ENCODE measurements at regions not wholly inside any gene's neighbourhood (a gene's known extent, or its start where the extent isn't known, plus 50 kb on each side); places are given as distances from the start of the nearest gene placed in this dataset.
A peak's percentile ranks its signal among the peaks of the same experiment; 100 is the strongest.

DNA sequence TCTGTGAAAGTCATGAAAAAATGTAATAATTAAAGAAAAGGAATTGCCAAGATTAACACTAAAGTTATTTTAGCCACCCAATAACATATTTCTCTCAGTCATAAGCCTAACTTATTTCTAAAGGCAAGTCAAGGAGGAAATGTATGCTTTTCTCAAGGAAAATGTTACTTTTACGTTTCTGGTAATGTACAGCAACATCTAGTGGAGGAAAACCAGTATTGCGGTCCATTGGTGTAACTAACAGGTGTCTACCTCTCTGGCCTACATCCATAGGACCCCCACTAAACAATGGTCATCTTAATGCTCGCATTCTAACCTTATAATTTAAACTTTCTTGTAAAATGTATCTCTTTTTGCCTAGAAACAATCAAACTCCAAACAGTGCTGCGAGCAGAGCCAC is 437.5 kb downstream of the KIF20B start:
- in situ Hi-C loops (cut with MboI; ENCODE audit: low sequenced_read_pairs in 4 of 4) (no loop called here), intact Hi-C loops (cut with DNase I; ENCODE audit: low total_unique reads) (no loop called here)
- H3K9me3 ChIP-seq, result peaks cover 0 to 18% (median 0%) of the 10 kb centered on the region in 3 donors
- ATAC-seq, result no peak
- TF ChIP-seq POLR2A (IDR thresholded peaks at IDR 0.05), result no peak
- TF ChIP-seq, protein P1, sequence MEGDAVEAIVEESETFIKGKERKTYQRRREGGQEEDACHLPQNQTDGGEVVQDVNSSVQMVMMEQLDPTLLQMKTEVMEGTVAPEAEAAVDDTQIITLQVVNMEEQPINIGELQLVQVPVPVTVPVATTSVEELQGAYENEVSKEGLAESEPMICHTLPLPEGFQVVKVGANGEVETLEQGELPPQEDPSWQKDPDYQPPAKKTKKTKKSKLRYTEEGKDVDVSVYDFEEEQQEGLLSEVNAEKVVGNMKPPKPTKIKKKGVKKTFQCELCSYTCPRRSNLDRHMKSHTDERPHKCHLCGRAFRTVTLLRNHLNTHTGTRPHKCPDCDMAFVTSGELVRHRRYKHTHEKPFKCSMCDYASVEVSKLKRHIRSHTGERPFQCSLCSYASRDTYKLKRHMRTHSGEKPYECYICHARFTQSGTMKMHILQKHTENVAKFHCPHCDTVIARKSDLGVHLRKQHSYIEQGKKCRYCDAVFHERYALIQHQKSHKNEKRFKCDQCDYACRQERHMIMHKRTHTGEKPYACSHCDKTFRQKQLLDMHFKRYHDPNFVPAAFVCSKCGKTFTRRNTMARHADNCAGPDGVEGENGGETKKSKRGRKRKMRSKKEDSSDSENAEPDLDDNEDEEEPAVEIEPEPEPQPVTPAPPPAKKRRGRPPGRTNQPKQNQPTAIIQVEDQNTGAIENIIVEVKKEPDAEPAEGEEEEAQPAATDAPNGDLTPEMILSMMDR (IDR thresholded peaks at IDR 0.05 in 4 of 5, conservative IDR thresholded peaks at IDR 0.05 in 1 of 5), result no peak
- H3K27ac ChIP-seq, result no peak overlapping the region
- H3K27me3 ChIP-seq, result no peaks in the 10 kb centered on the region
- peak overlapping the region in 1 of 4 donors; percentile 17 for H3K4me3 ChIP-seq
- H3K36me3 ChIP-seq, result no peaks in the 10 kb centered on the region
- no peak for DNase-seq
- no peaks in the 10 kb centered on the region for H3K4me1 ChIP-seq

DNA sequence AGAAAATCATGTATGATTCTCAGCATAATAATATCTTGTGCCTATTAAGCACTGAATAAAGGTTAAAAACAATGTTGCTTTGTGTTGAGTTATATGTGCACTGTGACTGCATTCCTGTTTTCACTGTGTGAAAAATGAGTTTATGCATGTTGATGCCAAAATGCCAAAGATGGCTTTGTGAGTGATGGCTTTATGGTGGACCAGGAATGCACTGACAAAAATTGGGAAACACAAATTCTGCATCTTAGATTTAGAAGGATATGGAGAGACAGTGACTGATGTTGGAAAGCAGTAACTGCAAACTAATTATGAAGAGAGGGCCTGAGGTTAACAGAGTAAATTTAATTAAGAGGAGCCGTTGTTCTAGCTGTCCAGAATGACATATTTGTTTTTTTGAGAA is 440.4 kb downstream of the KIF20B start:
- Histone ChIP-seq H3K4me3 (no peak overlapping the region), H3K4me1 (no peaks in the 10 kb centered on the region), H3K27ac (no peak overlapping the region), H3K36me3 (no peaks in the 10 kb centered on the region), H3K27me3 (no peaks in the 10 kb centered on the region), H3K9me3 (peaks cover 0 to 7% (median 0%) of the 10 kb centered on the region in 3 donors)
- in situ Hi-C loops (cut with MboI; ENCODE audit: low sequenced_read_pairs in 4 of 4) (no loop called here), intact Hi-C loops (cut with DNase I; ENCODE audit: low total_unique reads) (no loop called here)
- DNase-seq, result no peak
- no peak for ATAC-seq
- TF ChIP-seq, protein P1 (IDR thresholded peaks at IDR 0.05 in 4 of 5, conservative IDR thresholded peaks at IDR 0.05 in 1 of 5), result no peak
- TF ChIP-seq POLR2A (IDR thresholded peaks at IDR 0.05), result no peak

DNA sequence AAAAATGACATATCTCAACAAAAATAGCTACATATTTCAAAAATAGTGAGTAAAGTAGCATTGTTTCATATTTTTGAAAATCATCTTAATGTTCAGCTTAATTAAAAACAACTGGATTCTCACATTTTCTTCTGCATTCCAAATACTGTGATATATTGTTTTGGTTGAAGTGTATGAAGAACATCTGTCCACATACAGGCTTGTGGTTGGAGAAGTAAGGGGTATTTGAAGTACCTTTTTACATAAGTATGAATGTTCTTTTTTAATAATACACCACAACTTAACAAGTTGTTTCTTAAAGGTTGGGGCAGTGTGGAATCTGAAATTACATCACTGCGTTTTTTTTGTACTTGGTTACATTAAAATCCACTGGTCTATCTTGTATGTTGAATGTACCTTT is 442.5 kb downstream of the KIF20B start:
- ATAC-seq (no peak), DNase-seq (no peak)
- H3K27ac ChIP-seq, result no peak overlapping the region
- no peaks in the 10 kb centered on the region for H3K4me1 ChIP-seq
- in situ Hi-C loops (cut with MboI; ENCODE audit: low sequenced_read_pairs in 4 of 4), result no loop called here
- no peaks in the 10 kb centered on the region for H3K27me3 ChIP-seq
- H3K9me3 ChIP-seq, result no peaks in the 10 kb centered on the region
- intact Hi-C loops (cut with DNase I; ENCODE audit: low total_unique reads), result no loop called here
- H3K4me3 ChIP-seq, result no peak overlapping the region
- no peak for TF ChIP-seq POLR2A (IDR thresholded peaks at IDR 0.05)
- TF ChIP-seq, protein P1 (IDR thresholded peaks at IDR 0.05 in 4 of 5, conservative IDR thresholded peaks at IDR 0.05 in 1 of 5), result no peak
- H3K36me3 ChIP-seq, result no peaks in the 10 kb centered on the region

DNA sequence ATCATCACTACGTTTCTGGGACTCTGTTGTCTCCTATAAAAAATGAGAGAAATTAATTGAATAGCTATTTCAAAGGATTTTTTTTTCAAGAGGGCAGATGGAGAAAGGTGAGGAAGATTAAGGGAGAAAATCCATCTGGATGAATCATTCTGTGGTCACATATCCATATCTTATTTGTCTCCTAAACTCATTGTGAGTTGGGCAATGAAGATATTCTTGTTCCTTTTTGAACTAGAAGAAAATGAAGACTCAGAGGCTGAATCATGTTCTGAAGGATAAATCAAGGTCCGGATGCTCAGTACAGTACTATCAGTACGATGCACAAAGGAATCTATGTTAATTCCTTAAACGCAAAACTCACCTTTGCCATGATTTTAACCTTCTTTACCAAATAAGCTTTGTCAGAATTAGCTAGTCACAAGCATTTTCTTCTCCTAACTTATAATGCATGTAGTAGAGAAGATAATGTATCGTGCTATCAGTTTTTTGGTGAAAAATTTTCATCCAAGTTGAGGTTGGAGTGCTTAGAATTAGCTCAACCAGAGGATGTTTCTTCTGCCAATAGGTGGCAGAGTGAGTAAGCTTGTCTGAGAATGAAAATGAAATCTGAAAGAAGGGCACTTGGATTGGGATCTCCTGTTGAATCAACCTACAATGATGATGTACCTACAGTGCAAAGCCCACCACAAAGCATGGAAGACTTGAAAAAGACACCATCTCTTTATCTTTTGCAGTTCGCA is 446.9 kb downstream of the KIF20B start:
- no peak for TF ChIP-seq POLR2A (IDR thresholded peaks at IDR 0.05)
- TF ChIP-seq, protein P1 (IDR thresholded peaks at IDR 0.05 in 4 of 5, conservative IDR thresholded peaks at IDR 0.05 in 1 of 5), result no peak
- Histone ChIP-seq H3K27ac (no peak overlapping the region), H3K9me3 (no peaks in the 10 kb centered on the region), H3K4me1 (no peaks in the 10 kb centered on the region), H3K36me3 (no peaks in the 10 kb centered on the region), H3K4me3 (no peak overlapping the region), H3K27me3 (no peaks in the 10 kb centered on the region)
- in situ Hi-C loops (cut with MboI; ENCODE audit: low sequenced_read_pairs in 4 of 4), result no loop called here
- ATAC-seq (no peak), DNase-seq (no peak)
- intact Hi-C loops (cut with DNase I; ENCODE audit: low total_unique reads), result no loop called here

DNA sequence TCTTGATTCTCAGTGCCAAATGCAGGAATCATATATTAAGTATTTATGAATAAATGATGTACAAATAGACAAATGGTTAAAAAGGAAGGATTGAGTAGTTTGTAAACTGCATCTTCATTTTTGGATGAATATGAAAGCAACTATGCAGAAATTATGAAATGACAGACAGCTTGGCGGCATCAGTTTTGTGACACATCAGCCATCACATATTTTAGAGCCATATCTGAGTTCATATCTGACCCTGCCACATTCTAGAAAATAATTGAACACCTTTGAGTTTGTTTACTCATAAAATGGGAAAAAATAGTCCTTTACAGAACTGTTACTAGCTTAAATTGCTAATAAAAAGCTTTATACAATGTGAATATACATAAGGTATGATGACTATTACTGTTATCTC is 448.2 kb downstream of the KIF20B start:
- H3K9me3 ChIP-seq, result no peaks in the 10 kb centered on the region
- H3K27me3 ChIP-seq, result no peaks in the 10 kb centered on the region
- H3K27ac ChIP-seq, result no peak overlapping the region
- intact Hi-C loops (cut with DNase I; ENCODE audit: low total_unique reads) (no loop called here), in situ Hi-C loops (cut with MboI; ENCODE audit: low sequenced_read_pairs in 4 of 4) (no loop called here)
- no peak overlapping the region for H3K4me3 ChIP-seq
- no peaks in the 10 kb centered on the region for H3K36me3 ChIP-seq
- TF ChIP-seq, protein P1 (IDR thresholded peaks at IDR 0.05 in 4 of 5, conservative IDR thresholded peaks at IDR 0.05 in 1 of 5), result no peak
- TF ChIP-seq POLR2A (IDR thresholded peaks at IDR 0.05), result no peak
- DNase-seq (no peak), ATAC-seq (no peak)
- no peaks in the 10 kb centered on the region for H3K4me1 ChIP-seq

Measured in gastrocnemius medialis (tissue), 4 donors.